ENCODE measurements at regions not wholly inside any gene's neighbourhood (a gene's known extent, or its start where the extent isn't known, plus 50 kb on each side); places are given as distances from the start of the nearest gene placed in this dataset.

- no peak for DNase-seq
Observed at GRCh38 chr13:79081942-79082341, 324.1 kb downstream of the RBM26 start.

- DNase-seq: no peak
Observed at GRCh38 chr13:79079351-79079839, 326.7 kb downstream of the RBM26 start.

GRCh38 chr13:79075703-79076102, 330.4 kb downstream of the RBM26 start:
- DNase-seq: no peak

GRCh38 chr13:79070343-79070974, 335.6 kb downstream of the RBM26 start:
- DNase-seq: no peak

GRCh38 chr13:79062291-79062690, 343.8 kb downstream of the RBM26 start:
- no peak for DNase-seq

- no peak for DNase-seq
Observed at GRCh38 chr13:79060216-79060615, 345.8 kb downstream of the RBM26 start.

- no peak for DNase-seq
Observed at GRCh38 chr13:79056706-79057105, 349.3 kb downstream of the RBM26 start.

- DNase-seq: no peak
Observed at GRCh38 chr13:79051472-79051871, 354.6 kb downstream of the RBM26 start.

GRCh38 chr13:79044415-79044814, 361.6 kb downstream of the RBM26 start:
- DNase-seq: no peak

GRCh38 chr13:79043208-79043607, 362.8 kb downstream of the RBM26 start:
- no peak for DNase-seq

- DNase-seq: no peak
Observed at GRCh38 chr13:79037197-79037596, 368.9 kb downstream of the RBM26 start.

GRCh38 chr13:79034341-79034740, 371.7 kb downstream of the RBM26 start:
- DNase-seq: no peak

- no peak for DNase-seq
Observed at GRCh38 chr13:79030513-79030912, 371.6 kb upstream of the OBI1 start.

- DNase-seq: no peak
Observed at GRCh38 chr13:79018166-79018565, 359.2 kb upstream of the OBI1 start.

- no peak for DNase-seq
Observed at GRCh38 chr13:79011179-79011578, 352.2 kb upstream of the OBI1 start.

GRCh38 chr13:79003989-79004898, 345.3 kb upstream of the OBI1 start:
- no peak for DNase-seq

GRCh38 chr13:78999494-78999893, 340.5 kb upstream of the OBI1 start:
- DNase-seq: no peak

GRCh38 chr13:78998630-78999315, 339.8 kb upstream of the OBI1 start:
- no peak for DNase-seq

- no peak for DNase-seq
Observed at GRCh38 chr13:78997902-78998629, 339.1 kb upstream of the OBI1 start.

- no peak for DNase-seq
Observed at GRCh38 chr13:78993792-78994191, 334.8 kb upstream of the OBI1 start.

- no peak for DNase-seq
Observed at GRCh38 chr13:78981913-78982312, 323.0 kb upstream of the OBI1 start.

- no peak for DNase-seq
Observed at GRCh38 chr13:78979349-78979748, 320.4 kb upstream of the OBI1 start.

Data from activated gamma-delta T cell (primary cell).